NCI-H1436 (cell line): ENCODE measurements at regions not wholly inside any gene's neighbourhood (a gene's known extent, or its start where the extent isn't known, plus 50 kb on each side); places are given as distances from the start of the nearest gene placed in this dataset.

Experiments used
- DNase-seq: peaks from one replicate; lab custom pipeline; 2025; lab: John Stamatoyannopoulos, UW

GRCh38 chr5:147168578-147169327, 66.1 kb upstream of the STK32A start:
- DNase-seq = no peak

GRCh38 chr5:147169399-147169798, 65.4 kb upstream of the STK32A start:
- DNase-seq = no peak

- no peak for DNase-seq
Observed at GRCh38 chr5:147169901-147170300, 64.9 kb upstream of the STK32A start.

GRCh38 chr5:147170603-147171002, 64.2 kb upstream of the STK32A start:
- no peak for DNase-seq

GRCh38 chr5:147174671-147175265, 60.1 kb upstream of the STK32A start:
- DNase-seq = no peak

- DNase-seq = no peak
Observed at GRCh38 chr5:147175516-147176097, 59.2 kb upstream of the STK32A start.

- no peak for DNase-seq
Observed at GRCh38 chr5:147176422-147176821, 58.4 kb upstream of the STK32A start.

- DNase-seq = no peak
Observed at GRCh38 chr5:147177125-147177840, 57.5 kb upstream of the STK32A start.

GRCh38 chr5:147179562-147180147, 55.2 kb upstream of the STK32A start:
- DNase-seq = no peak

GRCh38 chr5:147180751-147181150, 54.1 kb upstream of the STK32A start:
- DNase-seq = no peak
